Coronary artery (tissue), 2 donors: ENCODE measurements at regions not wholly inside any gene's neighbourhood (a gene's known extent, or its start where the extent isn't known, plus 50 kb on each side); places are given as distances from the start of the nearest gene placed in this dataset.
"Not testable (repeated sequence)": the region's sequence is repeated elsewhere in the genome, so short reads cannot be mapped to it uniquely, and the experiment has no call there.

ENCODE experiments used
- DNase-seq: peaks from one replicate; pipeline ENCODE4 v3.0.0-alpha.2; 2017; ENCODE audit warnings: low spot score
- H3K27ac ChIP-seq, 2 donors: fragments of 200-600 bp; sonication (generic); one replicate each; pipeline ENCODE4 v1.5.1; 2016 to 2019
- H3K4me3 ChIP-seq: fragments of 200-600 bp; sonication (generic); 2 replicates; pipeline ENCODE4 v1.5.1; 2016; ENCODE audit warnings: mild to moderate bottlenecking, moderate library complexity
- TF ChIP-seq, protein P1 (sequence below): fragments of 200-600 bp; sonication (generic); IDR thresholded peaks from one replicate; pipeline ENCODE4 v1.5.1; 2019; ENCODE audit warnings: antibody characterized with exemption

DNA sequence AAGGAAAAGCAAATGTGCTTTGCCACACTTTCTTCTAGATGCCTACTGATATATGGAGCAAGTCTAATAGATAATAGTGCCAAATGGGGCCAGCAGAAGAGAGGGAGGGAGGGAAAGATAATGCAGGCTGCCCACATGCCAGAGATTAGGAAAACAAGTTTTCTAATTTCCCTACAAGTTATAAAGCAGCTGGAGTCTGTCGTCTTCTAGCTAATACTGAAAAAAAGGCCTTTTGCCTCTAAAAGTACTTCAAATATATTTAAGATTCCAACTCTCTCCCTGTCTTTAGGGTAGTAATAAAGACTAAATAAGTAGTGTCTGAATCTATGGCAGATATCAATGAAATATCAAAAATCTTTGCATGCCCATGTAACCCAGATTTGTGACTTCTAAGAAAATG, 632.0 kb upstream of the MIR17HG start:
- no peak for DNase-seq
- TF ChIP-seq, protein P1, sequence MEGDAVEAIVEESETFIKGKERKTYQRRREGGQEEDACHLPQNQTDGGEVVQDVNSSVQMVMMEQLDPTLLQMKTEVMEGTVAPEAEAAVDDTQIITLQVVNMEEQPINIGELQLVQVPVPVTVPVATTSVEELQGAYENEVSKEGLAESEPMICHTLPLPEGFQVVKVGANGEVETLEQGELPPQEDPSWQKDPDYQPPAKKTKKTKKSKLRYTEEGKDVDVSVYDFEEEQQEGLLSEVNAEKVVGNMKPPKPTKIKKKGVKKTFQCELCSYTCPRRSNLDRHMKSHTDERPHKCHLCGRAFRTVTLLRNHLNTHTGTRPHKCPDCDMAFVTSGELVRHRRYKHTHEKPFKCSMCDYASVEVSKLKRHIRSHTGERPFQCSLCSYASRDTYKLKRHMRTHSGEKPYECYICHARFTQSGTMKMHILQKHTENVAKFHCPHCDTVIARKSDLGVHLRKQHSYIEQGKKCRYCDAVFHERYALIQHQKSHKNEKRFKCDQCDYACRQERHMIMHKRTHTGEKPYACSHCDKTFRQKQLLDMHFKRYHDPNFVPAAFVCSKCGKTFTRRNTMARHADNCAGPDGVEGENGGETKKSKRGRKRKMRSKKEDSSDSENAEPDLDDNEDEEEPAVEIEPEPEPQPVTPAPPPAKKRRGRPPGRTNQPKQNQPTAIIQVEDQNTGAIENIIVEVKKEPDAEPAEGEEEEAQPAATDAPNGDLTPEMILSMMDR: no peak
- H3K27ac ChIP-seq: no peak overlapping the region
- H3K4me3 ChIP-seq: no peak overlapping the region

DNA sequence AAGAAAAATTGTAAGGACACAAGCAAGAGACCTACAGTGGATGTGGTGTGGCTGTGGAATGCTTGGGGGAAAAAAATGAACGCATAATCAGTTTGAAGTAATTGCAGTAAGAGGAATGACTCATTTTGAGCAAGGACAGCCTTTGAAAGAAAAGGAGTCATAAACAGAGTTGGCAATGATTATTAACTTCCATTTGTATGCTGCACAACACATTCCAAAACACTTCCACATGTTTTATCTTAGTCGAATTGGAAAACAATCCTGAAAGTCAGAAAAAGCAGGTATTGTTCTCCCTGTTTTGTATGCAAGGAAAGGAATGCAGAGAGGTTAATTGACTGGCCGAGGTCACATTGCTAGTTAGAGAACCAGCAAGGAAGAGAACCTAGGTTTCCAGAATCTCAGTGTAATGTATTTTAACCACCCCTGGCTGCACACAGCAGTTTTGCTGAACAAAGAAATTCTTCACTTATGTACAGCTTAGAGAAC, 630.0 kb upstream of the MIR17HG start:
- no peak overlapping the region for H3K27ac ChIP-seq
- TF ChIP-seq, protein P1: no peak
- no peak for DNase-seq

DNA sequence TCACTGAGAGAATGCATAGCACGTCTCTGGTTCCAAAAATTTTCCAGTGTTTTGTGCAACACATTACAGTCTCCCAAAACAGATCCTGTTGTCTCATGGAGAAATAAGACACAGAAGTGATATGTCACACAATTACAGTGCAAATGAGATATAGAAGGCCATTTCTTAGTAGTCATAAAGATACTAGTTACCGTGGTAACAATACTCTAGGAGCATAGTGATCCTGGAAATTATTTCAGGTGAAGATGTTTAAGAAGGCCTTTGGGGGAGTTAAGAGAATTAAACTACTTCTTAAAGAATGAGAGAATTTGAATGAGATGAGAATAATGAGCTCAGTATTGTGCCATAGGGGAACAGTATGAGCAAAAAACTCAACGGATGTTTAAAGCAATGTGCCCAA, 628.0 kb upstream of the MIR17HG start:
- H3K4me3 ChIP-seq: no peak overlapping the region
- no peak overlapping the region for H3K27ac ChIP-seq
- TF ChIP-seq, protein P1: no peak
- DNase-seq: no peak

More for the DNA sequence above, 630.0 kb upstream of the MIR17HG start:
- no peak overlapping the region for H3K4me3 ChIP-seq

DNA sequence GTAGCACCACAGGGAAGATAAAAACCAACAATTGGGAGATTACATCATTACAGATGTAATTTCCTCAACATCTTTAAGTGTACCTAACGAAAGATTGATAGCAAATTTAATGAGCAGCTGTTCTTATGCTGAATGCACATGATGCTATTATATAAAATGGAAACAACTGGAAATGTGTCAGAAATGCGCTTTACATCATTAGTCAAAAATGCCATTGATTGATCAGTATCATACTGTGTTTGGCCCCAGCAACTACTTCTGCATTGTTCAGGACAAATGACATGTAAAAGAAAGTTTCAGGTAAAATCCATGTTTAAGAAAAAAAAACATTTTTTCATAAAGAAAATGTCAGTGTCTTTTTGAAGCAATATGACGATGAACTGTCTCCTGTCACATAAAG, 625.5 kb upstream of the MIR17HG start:
- TF ChIP-seq, protein P1: no peak
- no peak overlapping the region for H3K4me3 ChIP-seq
- no peak for DNase-seq
- no peak overlapping the region for H3K27ac ChIP-seq

DNA sequence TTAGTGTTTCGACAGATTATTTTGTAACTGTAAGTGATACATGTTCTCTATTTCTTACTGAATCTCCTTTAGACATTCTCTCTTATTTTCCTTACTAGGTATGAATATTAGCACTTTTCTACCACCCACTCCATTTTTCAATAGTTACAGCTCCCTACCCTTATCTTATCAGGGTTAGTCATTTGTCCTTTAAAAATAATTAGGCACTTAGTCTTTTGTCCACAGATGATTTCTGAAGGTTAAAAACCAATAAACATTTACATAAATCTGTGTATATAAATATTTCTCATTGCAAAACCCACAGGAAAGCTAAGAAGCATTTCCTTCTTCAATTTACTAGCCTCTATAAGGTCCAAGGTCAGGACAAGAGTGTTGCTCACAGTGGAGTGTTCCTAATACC, 624.1 kb upstream of the MIR17HG start:
- no peak overlapping the region for H3K27ac ChIP-seq
- TF ChIP-seq, protein P1: no peak
- DNase-seq: no peak
- H3K4me3 ChIP-seq: no peak overlapping the region

DNA sequence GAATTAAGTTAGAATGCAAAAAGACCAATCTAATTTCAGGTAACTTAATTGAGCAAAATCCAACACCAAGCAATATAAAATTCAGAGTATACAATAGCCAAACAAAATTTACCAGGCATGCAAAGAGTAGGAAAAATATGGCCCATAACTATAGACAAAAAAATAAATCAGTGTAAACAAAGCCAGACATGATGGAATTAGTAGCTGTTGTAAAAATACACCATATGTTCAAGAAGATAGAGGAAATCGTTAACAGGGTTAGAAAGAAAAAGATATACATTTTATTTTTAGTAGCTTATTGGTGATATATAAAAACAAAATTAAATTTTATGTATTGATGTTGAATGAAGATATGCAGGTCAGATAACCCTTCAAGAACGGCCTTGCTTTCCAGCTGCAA, 621.1 kb upstream of the MIR17HG start:
- H3K27ac ChIP-seq: no peak overlapping the region
- TF ChIP-seq, protein P1: no peak
- no peak for DNase-seq

DNA sequence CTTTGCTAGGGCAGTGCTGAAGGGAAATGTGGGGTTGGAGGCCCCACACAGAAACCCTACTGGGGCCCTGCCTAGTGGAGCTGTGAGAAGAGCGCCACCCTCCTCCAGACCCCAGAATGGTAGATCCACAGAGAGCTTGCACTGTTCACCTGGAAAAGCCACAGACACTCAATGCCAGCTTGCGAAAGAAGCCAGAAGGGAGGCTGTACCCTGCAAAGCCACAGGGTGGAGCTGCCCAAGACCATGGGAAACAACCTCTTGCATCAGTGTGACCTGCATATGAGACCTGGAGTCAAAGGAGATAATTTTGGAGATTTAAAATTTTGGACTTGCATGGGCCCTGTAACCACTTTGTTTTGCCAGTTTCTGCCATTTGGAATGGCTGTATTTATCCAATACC, 615.4 kb upstream of the MIR17HG start:
- no peak overlapping the region for H3K27ac ChIP-seq
- TF ChIP-seq, protein P1: no peak
- DNase-seq: no peak
- no peak overlapping the region for H3K4me3 ChIP-seq

More for the DNA sequence above, 621.1 kb upstream of the MIR17HG start:
- no peak overlapping the region for H3K4me3 ChIP-seq

DNA sequence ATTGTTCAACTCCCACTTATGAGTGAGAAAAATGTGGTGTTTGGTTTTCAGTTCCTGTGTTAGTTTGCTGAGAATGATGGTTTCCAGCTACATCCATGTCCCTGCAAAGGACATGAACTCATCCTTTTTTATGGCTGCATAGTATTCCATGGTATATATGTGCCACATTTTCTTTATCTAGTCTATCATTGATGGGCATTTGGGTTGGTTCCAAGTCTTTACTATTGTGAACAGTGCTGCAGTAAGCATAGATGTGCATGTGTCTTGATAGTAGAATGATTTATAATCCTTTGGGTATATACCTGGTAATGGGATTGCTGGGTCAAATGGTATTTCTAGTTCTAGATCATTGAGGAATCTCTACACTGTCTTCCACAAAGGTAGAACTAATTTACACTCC, 613.0 kb upstream of the MIR17HG start:
- not testable (repeated sequence) for H3K4me3 ChIP-seq, DNase-seq, H3K27ac ChIP-seq
